HepG2 (cell line): ENCODE measurements at regions not wholly inside any gene's neighbourhood (a gene's known extent, or its start where the extent isn't known, plus 50 kb on each side); places are given as distances from the start of the nearest gene placed in this dataset.

Source experiments
- ASH2L ChIP-seq: fragments of 300-600, 200-600 bp; sonication (generic); IDR thresholded peaks from 2 replicates; pipeline ENCODE4 v1.7.0; 2017; ENCODE audit warnings: low read depth, mild to moderate bottlenecking, moderate library complexity, mixed read lengths, low read length; ENCODE audit not compliant: insufficient read length
- ATF3 ChIP-seq: sonication (generic); formaldehyde crosslinking; IDR thresholded peaks from 2 replicates; pipeline ENCODE4 v1.4.0; 2020; ENCODE audit warnings: missing genetic modification reagents
- KLF13 ChIP-seq: sonication (generic); formaldehyde crosslinking; IDR thresholded peaks from 2 replicates; pipeline ENCODE4 v1.4.0; 2020; ENCODE audit warnings: mild to moderate bottlenecking, missing genetic modification reagents
- NCOA5 ChIP-seq: sonication (generic); formaldehyde crosslinking; IDR thresholded peaks from 2 replicates; pipeline ENCODE4 v1.4.0; 2020; ENCODE audit warnings: missing genetic modification reagents
- NFIC ChIP-seq: IDR thresholded peaks from 2 replicates; pipeline ENCODE4 v1.6.1; 2012; ENCODE audit warnings: mild to moderate bottlenecking, low read length, inconsistent platforms
- NR2F6 ChIP-seq, 2 experiments: IDR thresholded peaks; 2 replicates each; pipeline ENCODE4 v1.6.1; 2016; ENCODE audit warnings: antibody characterized with exemption in 1 of 2, mild to moderate bottlenecking in 1 of 2
- POLR2A ChIP-seq, 2 experiments: IDR thresholded peaks; 2 replicates each; pipeline ENCODE4 v1.6.1; 2011; ENCODE audit warnings: low read depth in 2 of 2, low read length in 2 of 2, mild to moderate bottlenecking in 1 of 2, moderate library complexity in 1 of 2; ENCODE audit not compliant: insufficient read depth in 1 of 2
- SRY ChIP-seq: sonication (generic); formaldehyde crosslinking; IDR thresholded peaks from 2 replicates; pipeline ENCODE4 v1.8.0; 2022; ENCODE audit warnings: mild to moderate bottlenecking, missing genetic modification reagents
- ZFP41 ChIP-seq: sonication (generic); formaldehyde crosslinking; IDR thresholded peaks from 2 replicates; pipeline ENCODE4 v1.4.0; 2020; ENCODE audit warnings: mild to moderate bottlenecking, missing genetic modification reagents, borderline replicate concordance
- ZNF782 ChIP-seq: sonication (generic); formaldehyde crosslinking; IDR thresholded peaks from 2 replicates; pipeline ENCODE4 v1.4.0; 2020; ENCODE audit warnings: missing genetic modification reagents, mild to moderate bottlenecking, borderline replicate concordance
- TF ChIP-seq, protein P1 (sequence below): sonication (generic); formaldehyde crosslinking; IDR thresholded peaks from 2 replicates; pipeline ENCODE4 v1.4.0; 2020; ENCODE audit warnings: missing genetic modification reagents
- TF ChIP-seq, protein P2 (sequence below): sonication (generic); formaldehyde crosslinking; IDR thresholded peaks from 2 replicates; pipeline ENCODE4 v1.5.0; 2020; ENCODE audit warnings: mild to moderate bottlenecking, missing genetic modification reagents, moderate library complexity

DNA sequence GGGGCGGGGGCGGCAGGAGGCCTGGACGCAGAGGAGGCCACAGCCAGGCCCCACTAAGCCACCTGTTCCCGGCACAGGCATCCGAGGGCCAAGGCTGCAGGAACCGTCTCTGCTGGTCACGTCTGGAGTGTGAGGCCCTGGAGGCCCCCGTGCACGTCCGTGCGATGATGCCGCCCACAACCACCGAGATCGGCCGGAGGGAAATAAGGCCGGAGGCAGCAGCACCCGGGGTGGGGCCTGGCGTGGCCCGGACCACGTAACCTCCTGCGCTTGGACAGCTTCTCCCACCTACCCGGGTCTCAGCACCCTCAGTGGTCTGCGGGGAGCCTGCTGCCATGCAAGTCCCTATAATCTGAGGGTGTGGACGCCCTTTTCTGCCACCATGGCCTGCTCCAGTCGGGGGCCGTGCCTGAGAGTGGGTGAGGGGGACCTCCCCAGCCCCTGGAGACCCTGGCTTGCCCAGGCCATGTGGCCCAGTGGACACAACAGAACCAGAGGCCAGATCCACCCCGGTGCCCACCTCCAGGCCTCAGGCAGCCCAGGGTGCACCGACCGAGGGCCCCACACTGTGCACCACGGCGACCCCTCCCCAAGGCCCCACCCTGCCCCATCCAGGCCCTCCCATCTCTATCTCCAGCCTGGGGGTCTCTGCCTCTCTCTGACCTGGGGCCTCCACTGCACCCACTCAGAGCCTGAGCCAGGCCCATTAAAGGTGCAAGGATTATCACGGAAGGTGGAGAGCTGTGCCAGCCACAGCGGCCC lies 83.1 kb downstream of the PDGFA start:
- TF ChIP-seq, protein P1, sequence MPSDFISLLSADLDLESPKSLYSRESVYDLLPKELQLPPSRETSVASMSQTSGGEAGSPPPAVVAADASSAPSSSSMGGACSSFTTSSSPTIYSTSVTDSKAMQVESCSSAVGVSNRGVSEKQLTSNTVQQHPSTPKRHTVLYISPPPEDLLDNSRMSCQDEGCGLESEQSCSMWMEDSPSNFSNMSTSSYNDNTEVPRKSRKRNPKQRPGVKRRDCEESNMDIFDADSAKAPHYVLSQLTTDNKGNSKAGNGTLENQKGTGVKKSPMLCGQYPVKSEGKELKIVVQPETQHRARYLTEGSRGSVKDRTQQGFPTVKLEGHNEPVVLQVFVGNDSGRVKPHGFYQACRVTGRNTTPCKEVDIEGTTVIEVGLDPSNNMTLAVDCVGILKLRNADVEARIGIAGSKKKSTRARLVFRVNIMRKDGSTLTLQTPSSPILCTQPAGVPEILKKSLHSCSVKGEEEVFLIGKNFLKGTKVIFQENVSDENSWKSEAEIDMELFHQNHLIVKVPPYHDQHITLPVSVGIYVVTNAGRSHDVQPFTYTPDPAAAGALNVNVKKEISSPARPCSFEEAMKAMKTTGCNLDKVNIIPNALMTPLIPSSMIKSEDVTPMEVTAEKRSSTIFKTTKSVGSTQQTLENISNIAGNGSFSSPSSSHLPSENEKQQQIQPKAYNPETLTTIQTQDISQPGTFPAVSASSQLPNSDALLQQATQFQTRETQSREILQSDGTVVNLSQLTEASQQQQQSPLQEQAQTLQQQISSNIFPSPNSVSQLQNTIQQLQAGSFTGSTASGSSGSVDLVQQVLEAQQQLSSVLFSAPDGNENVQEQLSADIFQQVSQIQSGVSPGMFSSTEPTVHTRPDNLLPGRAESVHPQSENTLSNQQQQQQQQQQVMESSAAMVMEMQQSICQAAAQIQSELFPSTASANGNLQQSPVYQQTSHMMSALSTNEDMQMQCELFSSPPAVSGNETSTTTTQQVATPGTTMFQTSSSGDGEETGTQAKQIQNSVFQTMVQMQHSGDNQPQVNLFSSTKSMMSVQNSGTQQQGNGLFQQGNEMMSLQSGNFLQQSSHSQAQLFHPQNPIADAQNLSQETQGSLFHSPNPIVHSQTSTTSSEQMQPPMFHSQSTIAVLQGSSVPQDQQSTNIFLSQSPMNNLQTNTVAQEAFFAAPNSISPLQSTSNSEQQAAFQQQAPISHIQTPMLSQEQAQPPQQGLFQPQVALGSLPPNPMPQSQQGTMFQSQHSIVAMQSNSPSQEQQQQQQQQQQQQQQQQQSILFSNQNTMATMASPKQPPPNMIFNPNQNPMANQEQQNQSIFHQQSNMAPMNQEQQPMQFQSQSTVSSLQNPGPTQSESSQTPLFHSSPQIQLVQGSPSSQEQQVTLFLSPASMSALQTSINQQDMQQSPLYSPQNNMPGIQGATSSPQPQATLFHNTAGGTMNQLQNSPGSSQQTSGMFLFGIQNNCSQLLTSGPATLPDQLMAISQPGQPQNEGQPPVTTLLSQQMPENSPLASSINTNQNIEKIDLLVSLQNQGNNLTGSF (CRISPR knock-in tag), result no peak
- TF ChIP-seq KLF13 (CRISPR knock-in tag) (no peak), NCOA5 (no peak), NR2F6 (IDR thresholded peaks at IDR 0.05) (no peak), NR2F6 (CRISPR knock-in tag; IDR thresholded peaks at IDR 0.05) (no peak), POLR2A (IDR thresholded peaks at IDR 0.05; ENCODE audit: insufficient read depth in 1 of 2, low read depth in 2 of 2, low read length in 2 of 2) (no peak), ZNF782 (CRISPR knock-in tag) (no peak), ASH2L (no peak), SRY (CRISPR knock-in tag) (no peak), ZFP41 (no peak), NFIC (no peak), ATF3 (no peak)
- TF ChIP-seq, protein P2, sequence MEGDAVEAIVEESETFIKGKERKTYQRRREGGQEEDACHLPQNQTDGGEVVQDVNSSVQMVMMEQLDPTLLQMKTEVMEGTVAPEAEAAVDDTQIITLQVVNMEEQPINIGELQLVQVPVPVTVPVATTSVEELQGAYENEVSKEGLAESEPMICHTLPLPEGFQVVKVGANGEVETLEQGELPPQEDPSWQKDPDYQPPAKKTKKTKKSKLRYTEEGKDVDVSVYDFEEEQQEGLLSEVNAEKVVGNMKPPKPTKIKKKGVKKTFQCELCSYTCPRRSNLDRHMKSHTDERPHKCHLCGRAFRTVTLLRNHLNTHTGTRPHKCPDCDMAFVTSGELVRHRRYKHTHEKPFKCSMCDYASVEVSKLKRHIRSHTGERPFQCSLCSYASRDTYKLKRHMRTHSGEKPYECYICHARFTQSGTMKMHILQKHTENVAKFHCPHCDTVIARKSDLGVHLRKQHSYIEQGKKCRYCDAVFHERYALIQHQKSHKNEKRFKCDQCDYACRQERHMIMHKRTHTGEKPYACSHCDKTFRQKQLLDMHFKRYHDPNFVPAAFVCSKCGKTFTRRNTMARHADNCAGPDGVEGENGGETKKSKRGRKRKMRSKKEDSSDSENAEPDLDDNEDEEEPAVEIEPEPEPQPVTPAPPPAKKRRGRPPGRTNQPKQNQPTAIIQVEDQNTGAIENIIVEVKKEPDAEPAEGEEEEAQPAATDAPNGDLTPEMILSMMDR (CRISPR knock-in tag), result no peak
